Brain microvascular endothelial cell (primary cell): ENCODE measurements at regions not wholly inside any gene's neighbourhood (a gene's known extent, or its start where the extent isn't known, plus 50 kb on each side); places are given as distances from the start of the nearest gene placed in this dataset.

Experiments
- DNase-seq: peaks from one replicate; pipeline ENCODE4 v3.0.0-alpha.2; 2020
- H3K27ac ChIP-seq: fragments of 250-450 bp; sonication (Bioruptor Pico); 2 replicates; pipeline ENCODE4 v1.5.1; 2020; ENCODE audit warnings: mild to moderate bottlenecking, moderate library complexity
- H3K27me3 ChIP-seq: fragments of 250-450 bp; sonication (Bioruptor Pico); replicated peaks from 2 replicates; pipeline ENCODE4 v1.5.1; 2020; ENCODE audit warnings: mild to moderate bottlenecking
- H3K36me3 ChIP-seq: fragments of 250-450 bp; sonication (Bioruptor Pico); replicated peaks from 2 replicates; pipeline ENCODE4 v1.5.1; 2020; ENCODE audit warnings: mild to moderate bottlenecking
- H3K4me3 ChIP-seq: 2 replicates; pipeline ENCODE4 v1.5.1; 2011; ENCODE audit warnings: low read depth, mild to moderate bottlenecking, control low read depth, low read length, moderate library complexity
- CTCF ChIP-seq: IDR thresholded peaks from 2 replicates; pipeline ENCODE4 v1.5.1; 2011; ENCODE audit warnings: low read depth, mild to moderate bottlenecking, moderate library complexity, low read length, control low read depth, inconsistent platforms; ENCODE audit errors: missing control alignments
- in situ Hi-C: cut with HindIII; loops from 2 replicates; pipeline ENCODE4 v1.10.0; 2017; ENCODE audit warnings: low sequenced_read_pairs, low pct_ligation_motif_present

- Histone ChIP-seq H3K27me3 (no peaks in the 10 kb centered on the region), H3K27ac (no peak overlapping the region), H3K36me3 (no peaks in the 10 kb centered on the region), H3K4me3 (no peak overlapping the region)
- DNase-seq, result no peak
- no peak for TF ChIP-seq CTCF
- in situ Hi-C loops, result no loop called here
Observed at GRCh38 chr7:56570968-56571367, 454.8 kb upstream of the NUPR2 start.

- TF ChIP-seq CTCF, result no peak
- no peak for DNase-seq
- in situ Hi-C loops, result no loop called here
Observed at GRCh38 chr7:56538541-56539429, 422.6 kb upstream of the NUPR2 start.

GRCh38 chr7:56537952-56538351, 421.7 kb upstream of the NUPR2 start:
- H3K4me3 ChIP-seq, result no peak overlapping the region
- TF ChIP-seq CTCF, result no peak

More at GRCh38 chr7:56538541-56539429, 422.6 kb upstream of the NUPR2 start:
- Histone ChIP-seq H3K4me3 (no peak overlapping the region), H3K27me3 (no peaks in the 10 kb centered on the region), H3K27ac (no peak overlapping the region), H3K36me3 (no peaks in the 10 kb centered on the region)

DNA sequence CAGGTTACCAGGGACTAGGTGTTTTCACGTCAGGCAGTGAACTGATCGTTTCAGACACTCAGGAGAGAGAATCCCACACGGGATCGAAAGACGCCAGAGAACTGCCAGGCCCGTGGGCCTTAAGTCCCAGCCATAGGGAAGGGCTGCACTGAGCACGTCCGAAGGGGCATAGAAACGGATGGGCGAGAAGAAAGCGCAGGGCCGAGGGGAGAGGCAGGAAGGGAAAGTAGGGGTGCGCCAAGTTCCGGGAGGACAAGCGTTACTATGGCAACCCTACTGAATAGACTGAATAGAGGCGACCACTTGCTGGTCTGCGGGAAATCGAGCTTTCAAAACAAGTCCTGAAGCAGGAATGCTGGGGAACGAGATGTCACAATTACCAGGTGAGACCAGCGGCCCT, 421.3 kb upstream of the NUPR2 start:
- Histone ChIP-seq H3K36me3 (no peaks in the 10 kb centered on the region), H3K27ac (no peak overlapping the region), H3K27me3 (no peaks in the 10 kb centered on the region), H3K4me3 (no peak overlapping the region)
- in situ Hi-C loops, result no loop called here
- TF ChIP-seq CTCF, result no peak
- no peak for DNase-seq

More at GRCh38 chr7:56537952-56538351, 421.7 kb upstream of the NUPR2 start:
- in situ Hi-C loops, result no loop called here
- H3K27me3 ChIP-seq, result no peaks in the 10 kb centered on the region
- H3K36me3 ChIP-seq, result no peaks in the 10 kb centered on the region
- no peak overlapping the region for H3K27ac ChIP-seq
- DNase-seq, result no peak

GRCh38 chr7:56495165-56495564, 378.9 kb upstream of the NUPR2 start:
- TF ChIP-seq CTCF, result no peak
- Histone ChIP-seq H3K4me3 (no peak overlapping the region), H3K36me3 (no peaks in the 10 kb centered on the region)

More at GRCh38 chr7:56495165-56495564, 378.9 kb upstream of the NUPR2 start:
- in situ Hi-C loops, result no loop called here
- no peak for DNase-seq
- no peaks in the 10 kb centered on the region for H3K27me3 ChIP-seq
- no peak overlapping the region for H3K27ac ChIP-seq
